Neural cell (in vitro differentiated cells): ENCODE measurements at regions not wholly inside any gene's neighbourhood (a gene's known extent, or its start where the extent isn't known, plus 50 kb on each side); places are given as distances from the start of the nearest gene placed in this dataset.

Source experiments
- H2AFZ ChIP-seq: fragments of 200-600, 300-800 bp; sonication (generic), shearing (Covaris generic); 2 replicates; pipeline ENCODE4 v1.6.0; 2014; ENCODE audit warnings: low read depth, mild to moderate bottlenecking, antibody characterized with exemption, low read length, moderate library complexity
- H3F3A ChIP-seq: fragments of 200-600 bp; shearing (Covaris generic); 2 replicates; pipeline ENCODE4 v1.6.1; 2016; ENCODE audit warnings: mild to moderate bottlenecking, moderate library complexity, mixed read lengths, antibody characterized with exemption, low read length; ENCODE audit not compliant: insufficient read depth, poor library complexity, severe bottlenecking
- H3K27ac ChIP-seq: fragments of 200-600, 300-800 bp; sonication (generic), shearing (Covaris generic); 2 replicates; pipeline ENCODE4 v1.5.1; 2014; ENCODE audit warnings: mild to moderate bottlenecking, low read length, moderate library complexity
- H3K27me3 ChIP-seq: fragments of 300-800, 200-600 bp; sonication (generic), shearing (Covaris generic); 2 replicates; pipeline ENCODE4 v1.6.0; 2014; ENCODE audit warnings: mild to moderate bottlenecking, low read depth, low read length, moderate library complexity; ENCODE audit not compliant: insufficient read depth
- H3K36me3 ChIP-seq: fragments of 300-800, 200-600 bp; sonication (generic), shearing (Covaris generic); 2 replicates; pipeline ENCODE4 v1.5.1; 2014; ENCODE audit warnings: mild to moderate bottlenecking, antibody characterized with exemption, low read length, moderate library complexity; ENCODE audit not compliant: insufficient read depth
- H3K4me2 ChIP-seq: fragments of 300-800, 200-600 bp; sonication (generic), shearing (Covaris generic); 2 replicates; pipeline ENCODE4 v1.6.0; 2014; ENCODE audit warnings: mild to moderate bottlenecking, low read length
- H3K4me3 ChIP-seq: fragments of 300-800, 200-600 bp; sonication (generic), shearing (Covaris generic); 2 replicates; pipeline ENCODE4 v1.5.1; 2014; ENCODE audit warnings: mild to moderate bottlenecking, low read length, moderate library complexity
- H3K79me2 ChIP-seq: fragments of 200-600 bp; shearing (Covaris generic); replicated peaks from 2 replicates; pipeline ENCODE4 v1.6.0; 2014; ENCODE audit warnings: mild to moderate bottlenecking, low read length, moderate library complexity; ENCODE audit not compliant: insufficient read depth
- H3K9ac ChIP-seq: fragments of 300-800, 200-600 bp; sonication (generic), shearing (Covaris generic); 2 replicates; pipeline ENCODE4 v1.6.1; 2016; ENCODE audit warnings: mild to moderate bottlenecking, low read length, mixed read lengths
- H3K9me2 ChIP-seq: fragments of 200-600 bp; shearing (Covaris generic); 2 replicates; pipeline ENCODE4 v1.6.1; 2016; ENCODE audit warnings: mild to moderate bottlenecking, low read length, mixed read lengths; ENCODE audit not compliant: insufficient read depth
- H3K9me3 ChIP-seq: fragments of 200-600, 300-800 bp; sonication (generic), shearing (Covaris generic); 2 replicates; pipeline ENCODE4 v1.6.1; 2016; ENCODE audit warnings: mild to moderate bottlenecking, mixed run types, low read length, moderate library complexity, mixed read lengths
- H4K20me1 ChIP-seq: fragments of 200-600 bp; shearing (Covaris generic); 2 replicates; pipeline ENCODE4 v1.6.1; 2016; ENCODE audit warnings: mild to moderate bottlenecking, mixed run types; ENCODE audit not compliant: insufficient read depth
- CTCF ChIP-seq: fragments of 450-650 bp; IDR thresholded peaks from 2 replicates; pipeline ENCODE4 v1.5.1; 2014; ENCODE audit warnings: antibody characterized with exemption, mild to moderate bottlenecking, moderate library complexity; ENCODE audit not compliant: poor library complexity, severe bottlenecking
- EP300 ChIP-seq: fragments of 450-650 bp; conservative IDR thresholded peaks from 2 replicates; pipeline ENCODE4 v1.6.1; 2014; ENCODE audit warnings: antibody characterized with exemption, mild to moderate bottlenecking, moderate library complexity; ENCODE audit not compliant: poor library complexity, severe bottlenecking
- EZH2 ChIP-seq: fragments of 200-600, 300-800 bp; shearing (Covaris generic), sonication (generic); IDR thresholded peaks from 2 replicates; pipeline ENCODE4 v1.6.1; 2014; ENCODE audit warnings: antibody characterized with exemption, low read length, borderline replicate concordance, mild to moderate bottlenecking; ENCODE audit not compliant: insufficient read depth, poor library complexity, severe bottlenecking
- MXI1 ChIP-seq: fragments of 450-650 bp; conservative IDR thresholded peaks from 2 replicates; pipeline ENCODE4 v1.6.1; 2014; ENCODE audit warnings: antibody characterized with exemption, mild to moderate bottlenecking; ENCODE audit not compliant: poor library complexity, severe bottlenecking
- POLR2AphosphoS5 ChIP-seq: IDR thresholded peaks from 2 replicates; pipeline ENCODE4 v1.6.1; 2012
- RAD21 ChIP-seq: fragments of 450-650 bp; conservative IDR thresholded peaks from 2 replicates; pipeline ENCODE4 v1.6.1; 2014; ENCODE audit warnings: antibody characterized with exemption, mild to moderate bottlenecking, moderate library complexity
- REST ChIP-seq: IDR thresholded peaks from 2 replicates; pipeline ENCODE4 v1.6.1; 2012; ENCODE audit warnings: borderline replicate concordance
- SMC3 ChIP-seq: fragments of 450-650 bp; conservative IDR thresholded peaks from 2 replicates; pipeline ENCODE4 v1.6.1; 2014; ENCODE audit warnings: antibody characterized with exemption, mild to moderate bottlenecking, moderate library complexity; ENCODE audit not compliant: poor library complexity
- TAF1 ChIP-seq: IDR thresholded peaks from 2 replicates; pipeline ENCODE4 v1.6.1; 2012; ENCODE audit warnings: low read depth

- H3K79me2 ChIP-seq, result no peaks in the 10 kb centered on the region
Measured at GRCh38 chr2:242024751-242025355, 155.3 kb downstream of the RTP5 start.

GRCh38 chr2:242027676-242028450, 158.3 kb downstream of the RTP5 start:
- Histone ChIP-seq H3K27ac (no peak overlapping the region), H3K9ac (no peak overlapping the region), H3K4me2 (no peak overlapping the region), H3K9me3 (no peaks in the 10 kb centered on the region), H3K9me2 (no peaks in the 10 kb centered on the region), H3K36me3 (no peaks in the 10 kb centered on the region), H3K79me2 (no peaks in the 10 kb centered on the region), H3K27me3 (no peaks in the 10 kb centered on the region), H3F3A (no peaks in the 10 kb centered on the region), H3K4me3 (no peak overlapping the region), H2AFZ (no peak overlapping the region), H4K20me1 (no peaks in the 10 kb centered on the region)
- TF ChIP-seq RAD21 (no peak), CTCF (no peak), REST (no peak), TAF1 (no peak), MXI1 (no peak), SMC3 (no peak), POLR2AphosphoS5 (no peak), EP300 (no peak), EZH2 (no peak)

More at GRCh38 chr2:242024751-242025355, 155.3 kb downstream of the RTP5 start:
- no peaks in the 10 kb centered on the region for H4K20me1 ChIP-seq
- H3K9me2 ChIP-seq, result no peaks in the 10 kb centered on the region
- H3K9me3 ChIP-seq, result no peaks in the 10 kb centered on the region
- no peaks in the 10 kb centered on the region for H3F3A ChIP-seq
- no peak overlapping the region for H2AFZ ChIP-seq
- no peaks in the 10 kb centered on the region for H3K36me3 ChIP-seq
- H3K4me3 ChIP-seq, result no peak overlapping the region
- H3K4me2 ChIP-seq, result no peak overlapping the region
- H3K9ac ChIP-seq, result no peak overlapping the region
- H3K27ac ChIP-seq, result no peak overlapping the region
- TF ChIP-seq EP300, result no peak
- H3K27me3 ChIP-seq, result no peaks in the 10 kb centered on the region
